Endodermal cell (in vitro differentiated cells): ENCODE measurements at regions not wholly inside any gene's neighbourhood (a gene's known extent, or its start where the extent isn't known, plus 50 kb on each side); places are given as distances from the start of the nearest gene placed in this dataset.
"Not testable (repeated sequence)": the region's sequence is repeated elsewhere in the genome, so short reads cannot be mapped to it uniquely, and the experiment has no call there.

Experiments used
- DNase-seq: peaks from one replicate; pipeline ENCODE4 v3.0.0-alpha.2; 2017
- H3K27ac ChIP-seq: 2 replicates; pipeline ENCODE4 v1.5.1; 2013; ENCODE audit warnings: mild to moderate bottlenecking, low read depth, low read length, moderate library complexity
- H3K27me3 ChIP-seq: 2 replicates; pipeline ENCODE4 v1.6.1; 2013; ENCODE audit warnings: mild to moderate bottlenecking, low read length, moderate library complexity; ENCODE audit not compliant: insufficient read depth, control insufficient read depth, poor library complexity, severe bottlenecking
- H3K36me3 ChIP-seq: 2 replicates; pipeline ENCODE4 v1.7.0; 2013; ENCODE audit warnings: mild to moderate bottlenecking, low read length, moderate library complexity; ENCODE audit not compliant: control insufficient read depth, insufficient read depth
- H3K4me1 ChIP-seq: one replicate; pipeline ENCODE4 v1.7.0; 2013; ENCODE audit warnings: low read length; ENCODE audit not compliant: control insufficient read depth, insufficient read depth
- H3K4me3 ChIP-seq: 2 replicates; pipeline ENCODE4 v1.5.1; 2013; ENCODE audit warnings: mild to moderate bottlenecking, low read length, moderate library complexity
- H3K9ac ChIP-seq: 2 replicates; pipeline ENCODE4 v1.6.1; 2013; ENCODE audit warnings: mild to moderate bottlenecking, low read length, moderate library complexity; ENCODE audit not compliant: poor library complexity, severe bottlenecking; ENCODE audit errors: extremely low read depth
- H3K9me3 ChIP-seq: 2 replicates; pipeline ENCODE4 v1.6.1; 2013; ENCODE audit warnings: mild to moderate bottlenecking, low read length, moderate library complexity; ENCODE audit not compliant: control insufficient read depth
- H3K27ac Mint-ChIP-seq: 2 replicates; pipeline ENCODE4 v1.8.0; 2020; ENCODE audit warnings: mixed read lengths
- H3K27me3 Mint-ChIP-seq: 2 replicates; pipeline ENCODE4 v1.8.0; 2021; ENCODE audit warnings: mild to moderate bottlenecking, mixed read lengths; ENCODE audit not compliant: insufficient read depth
- H3K36me3 Mint-ChIP-seq: 2 replicates; pipeline ENCODE4 v1.8.0; 2020; ENCODE audit warnings: low read depth, mixed read lengths
- H3K4me1 Mint-ChIP-seq: 2 replicates; pipeline ENCODE4 v1.8.0; 2020; ENCODE audit warnings: mixed read lengths
- H3K4me3 Mint-ChIP-seq: 2 replicates; pipeline ENCODE4 v1.8.0; 2020; ENCODE audit warnings: mild to moderate bottlenecking, moderate library complexity, mixed read lengths
- H3K9me3 Mint-ChIP-seq: 2 replicates; pipeline ENCODE4 v1.8.0; 2020; ENCODE audit warnings: mild to moderate bottlenecking, mixed read lengths
- CTCF ChIP-seq: fragments of 200-600 bp; sonication (generic); conservative IDR thresholded peaks from 2 replicates; pipeline ENCODE4 v1.5.0; 2021; ENCODE audit warnings: antibody characterized with exemption, mild to moderate bottlenecking
- WGBS, 2 experiments: methylation state at CpG; one replicate each; pipeline versions ENCODE4 v1.1.5 to v1.1.7; 2013; ENCODE audit warnings: missing lambda C conversion rate in 2 of 2, mixed read lengths in 1 of 2; ENCODE audit not compliant: insufficient coverage in 1 of 2, insufficient read length in 1 of 2; 5-methylcytosine and 5-hydroxymethylcytosine counted together

- Histone ChIP-seq H3K9ac (no peak overlapping the region), H3K9me3 (peaks cover 7% of the 10 kb centered on the region), H3K27me3 (no peaks in the 10 kb centered on the region), H3K36me3 (no peaks in the 10 kb centered on the region), H3K27ac (no peak overlapping the region), H3K4me1 (no peaks in the 10 kb centered on the region), H3K4me3 (no peak overlapping the region)
- no peak for DNase-seq
- Mint-ChIP-seq H3K4me1 (no peaks in the 10 kb centered on the region), H3K36me3 (no peaks in the 10 kb centered on the region), H3K4me3 (no peak overlapping the region), H3K27ac (no peak overlapping the region), H3K27me3 (no peaks in the 10 kb centered on the region), H3K9me3 (peaks cover 8% of the 10 kb centered on the region)
- TF ChIP-seq CTCF = no peak
- WGBS, 2 experiments = 95 to 96% methylated on average over 3 to 4 of the region's 4 CpGs
Measured at GRCh38 chr5:120345947-120346346, 118.2 kb upstream of the PRR16 start.

GRCh38 chr5:120351071-120351470 is 113.0 kb upstream of the PRR16 start:
- not testable (repeated sequence) for DNase-seq, H3K27me3 ChIP-seq, H3K27ac Mint-ChIP-seq, H3K27ac ChIP-seq, H3K4me1 Mint-ChIP-seq, H3K27me3 Mint-ChIP-seq, H3K9ac ChIP-seq, H3K36me3 ChIP-seq, H3K4me3 ChIP-seq, H3K4me3 Mint-ChIP-seq, H3K4me1 ChIP-seq, H3K36me3 Mint-ChIP-seq
- 92 to 94% methylated on average over 3 to 5 of the region's 5 CpGs for WGBS, 2 experiments
- peaks cover 21% of the 10 kb centered on the region for H3K9me3 Mint-ChIP-seq
- H3K9me3 ChIP-seq = peaks cover 16% of the 10 kb centered on the region

- H3K4me1 ChIP-seq = no peaks in the 10 kb centered on the region
- H3K36me3 ChIP-seq = no peaks in the 10 kb centered on the region
- peaks cover 16% of the 10 kb centered on the region for H3K9me3 ChIP-seq
- H3K4me3 Mint-ChIP-seq = no peak overlapping the region
- H3K27ac ChIP-seq = no peak overlapping the region
- 96 to 100% methylated on average over 1 to 2 of the region's 2 CpGs for WGBS, 2 experiments
- no peak overlapping the region for H3K4me3 ChIP-seq
- H3K27me3 Mint-ChIP-seq = no peaks in the 10 kb centered on the region
- H3K27me3 ChIP-seq = no peaks in the 10 kb centered on the region
- H3K36me3 Mint-ChIP-seq = no peaks in the 10 kb centered on the region
- peaks cover 21% of the 10 kb centered on the region for H3K9me3 Mint-ChIP-seq
- no peaks in the 10 kb centered on the region for H3K4me1 Mint-ChIP-seq
- no peak overlapping the region for H3K9ac ChIP-seq
- DNase-seq = no peak
- TF ChIP-seq CTCF = no peak
- H3K27ac Mint-ChIP-seq = no peak overlapping the region
Measured at GRCh38 chr5:120354126-120354525, 110.0 kb upstream of the PRR16 start.

- H3K27ac Mint-ChIP-seq = no peak overlapping the region
- Histone ChIP-seq H3K4me3 (no peak overlapping the region), H3K9me3 (no peaks in the 10 kb centered on the region), H3K36me3 (no peaks in the 10 kb centered on the region), H3K27me3 (no peaks in the 10 kb centered on the region), H3K4me1 (no peaks in the 10 kb centered on the region), H3K9ac (no peak overlapping the region), H3K27ac (no peak overlapping the region)
- no peaks in the 10 kb centered on the region for H3K9me3 Mint-ChIP-seq
- no peaks in the 10 kb centered on the region for H3K4me1 Mint-ChIP-seq
- no peak overlapping the region for H3K4me3 Mint-ChIP-seq
- no peaks in the 10 kb centered on the region for H3K27me3 Mint-ChIP-seq
- H3K36me3 Mint-ChIP-seq = no peaks in the 10 kb centered on the region
- no peak for TF ChIP-seq CTCF
- WGBS, 2 experiments = 90% methylated on average over 2 to 3 of the region's 3 CpGs
- no peak for DNase-seq
Measured at GRCh38 chr5:120358949-120359348, 105.2 kb upstream of the PRR16 start.
